Activated CD4-positive, alpha-beta T cell treated with anti-CD3 and anti-CD28 coated beads, Interleukin-2, amount 50 U/mL, for 4 hours (primary cell): ENCODE measurements at regions not wholly inside any gene's neighbourhood (a gene's known extent, or its start where the extent isn't known, plus 50 kb on each side); places are given as distances from the start of the nearest gene placed in this dataset.
"Not testable (repeated sequence)": the region's sequence is repeated elsewhere in the genome, so short reads cannot be mapped to it uniquely, and the experiment has no call there.

Experiments used
- DNase-seq, 2 experiments: peaks; one replicate each; pipeline ENCODE4 v3.0.0-alpha.2; 2020

GRCh38 chr2:36223259-36223658 lies 132.3 kb upstream of the CRIM1 start:
- no peak for DNase-seq

DNA sequence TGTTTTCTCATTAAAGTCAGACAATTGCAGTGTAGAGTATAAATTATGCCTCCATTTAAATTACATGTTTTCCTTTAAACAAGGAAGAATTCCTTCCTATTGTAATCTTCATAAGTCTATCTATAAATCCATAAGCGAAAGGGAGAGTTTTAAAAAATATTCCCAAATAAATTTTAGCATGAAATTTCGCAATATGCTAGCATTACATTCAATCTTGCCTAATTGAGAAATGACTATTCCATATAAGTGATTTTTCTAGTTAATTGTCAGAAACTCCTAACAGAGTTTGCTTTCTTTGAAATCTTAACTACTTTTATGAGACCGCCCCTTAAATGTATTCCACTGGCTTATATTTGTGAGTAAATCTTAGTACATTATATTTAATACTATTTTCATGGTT lies 133.1 kb upstream of the CRIM1 start:
- DNase-seq, result no peak

GRCh38 chr2:36214691-36215090 lies 140.9 kb upstream of the CRIM1 start:
- no peak for DNase-seq

GRCh38 chr2:36203366-36203765 lies 152.2 kb upstream of the CRIM1 start:
- no peak for DNase-seq

- no peak for DNase-seq
Measured at GRCh38 chr2:36197181-36197971, 158.2 kb upstream of the CRIM1 start.

DNA sequence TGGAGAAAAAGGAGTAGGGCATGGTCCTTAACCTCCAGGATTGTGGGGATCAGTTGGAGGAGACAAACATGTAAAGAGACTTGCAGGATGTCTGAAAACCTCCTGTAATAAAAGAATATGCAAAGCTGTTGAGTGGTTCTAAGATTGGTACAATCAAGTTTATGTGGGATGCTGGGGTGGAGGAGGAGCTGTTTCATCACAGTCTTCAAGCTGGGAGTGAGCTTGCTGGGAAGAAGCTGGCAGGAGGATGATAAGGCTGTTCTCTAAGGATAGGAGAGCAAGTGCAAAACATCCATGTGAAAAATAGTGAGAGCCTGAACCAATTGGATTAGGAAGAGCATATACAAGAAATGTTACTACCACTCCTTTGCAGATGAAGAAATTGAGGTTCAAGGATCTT lies 161.9 kb upstream of the CRIM1 start:
- no peak for DNase-seq

- DNase-seq, result no peak
Measured at GRCh38 chr2:36192983-36193382, 162.6 kb upstream of the CRIM1 start.

- DNase-seq, result no peak
Measured at GRCh38 chr2:36190097-36190496, 165.5 kb upstream of the CRIM1 start.

DNA sequence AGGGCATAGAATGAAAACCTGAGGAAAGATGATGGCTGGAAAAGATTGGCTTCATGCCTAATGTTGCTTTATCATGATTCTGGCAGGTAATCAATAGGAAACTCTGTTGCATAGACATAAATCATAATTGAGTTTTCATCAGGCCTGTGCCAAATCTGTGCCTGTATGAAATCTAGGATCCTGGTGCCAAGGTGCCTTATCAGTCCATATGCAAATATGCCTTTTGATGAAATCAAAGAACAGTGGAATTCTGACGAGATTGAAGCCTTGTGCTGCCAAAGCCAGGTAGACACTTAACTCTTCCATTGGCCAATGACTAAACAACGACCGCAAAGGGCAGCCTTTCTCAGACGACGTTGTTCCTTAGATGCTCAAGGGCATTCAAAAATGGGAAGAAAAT lies 170.0 kb upstream of the CRIM1 start:
- no peak for DNase-seq

- no peak for DNase-seq
Measured at GRCh38 chr2:36184848-36185247, 170.7 kb upstream of the CRIM1 start.

- not testable (repeated sequence) for DNase-seq
Measured at GRCh38 chr2:36180789-36181482, 174.6 kb upstream of the CRIM1 start.

- DNase-seq, result not testable (repeated sequence)
Measured at GRCh38 chr2:36180293-36180692, 175.3 kb upstream of the CRIM1 start.

- DNase-seq, result not testable (repeated sequence)
Measured at GRCh38 chr2:36179668-36180269, 175.8 kb upstream of the CRIM1 start.

GRCh38 chr2:36178384-36178783 lies 177.2 kb upstream of the CRIM1 start:
- no peak for DNase-seq

- DNase-seq, result no peak
Measured at GRCh38 chr2:36177282-36177681, 178.3 kb upstream of the CRIM1 start.

GRCh38 chr2:36174920-36175319 lies 180.7 kb upstream of the CRIM1 start:
- DNase-seq, result no peak

DNA sequence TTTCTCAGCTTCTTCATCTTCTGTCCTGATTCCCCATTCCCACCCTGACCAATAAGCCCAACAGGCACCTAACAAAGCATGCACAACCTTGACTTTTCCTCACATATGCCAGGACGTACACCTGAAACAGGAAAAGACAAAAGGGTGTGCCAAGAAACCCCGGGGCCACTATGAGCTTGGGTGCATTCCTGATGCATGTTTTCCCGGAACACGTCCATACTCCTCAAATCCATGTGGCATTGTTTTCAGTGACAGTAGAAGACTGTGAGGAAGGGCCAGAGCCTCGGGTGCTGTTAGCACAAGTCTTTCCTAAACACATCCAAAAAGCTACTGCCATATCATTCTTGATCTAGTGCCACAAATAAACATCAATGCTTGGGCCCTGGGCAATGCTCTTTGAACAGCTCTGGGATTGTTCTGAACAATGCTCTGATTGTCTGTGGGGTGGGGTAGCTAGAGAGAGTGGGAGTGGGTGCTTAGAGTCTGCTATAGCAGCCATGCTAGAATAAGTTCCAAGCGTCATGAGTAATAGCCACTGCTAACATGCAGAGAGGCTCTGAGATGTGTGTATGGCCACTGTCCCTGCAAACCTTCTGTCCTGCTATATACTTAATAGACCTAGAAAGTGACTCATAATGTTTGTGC lies 181.7 kb upstream of the CRIM1 start:
- no peak for DNase-seq

DNA sequence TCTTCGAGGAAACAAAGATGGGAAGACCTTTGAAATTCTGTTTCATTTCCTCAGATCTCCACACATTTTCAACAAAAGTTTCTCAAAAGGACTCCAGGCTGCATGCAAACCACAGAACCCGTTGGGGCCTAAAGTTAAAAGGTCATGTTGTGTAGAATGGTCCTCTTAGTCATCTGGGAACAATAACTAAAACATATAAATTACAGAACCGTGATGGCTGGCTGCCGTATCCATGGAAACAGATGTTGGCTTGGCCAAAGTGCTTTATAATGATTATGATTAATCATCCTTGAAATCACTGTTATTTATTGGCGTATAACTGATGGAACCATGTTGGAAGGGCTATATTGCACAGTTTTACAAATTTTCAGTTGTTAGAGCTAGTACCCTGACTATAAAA lies 182.8 kb upstream of the CRIM1 start:
- DNase-seq, result no peak

- no peak for DNase-seq
Measured at GRCh38 chr2:36170805-36171204, 184.8 kb upstream of the CRIM1 start.

DNA sequence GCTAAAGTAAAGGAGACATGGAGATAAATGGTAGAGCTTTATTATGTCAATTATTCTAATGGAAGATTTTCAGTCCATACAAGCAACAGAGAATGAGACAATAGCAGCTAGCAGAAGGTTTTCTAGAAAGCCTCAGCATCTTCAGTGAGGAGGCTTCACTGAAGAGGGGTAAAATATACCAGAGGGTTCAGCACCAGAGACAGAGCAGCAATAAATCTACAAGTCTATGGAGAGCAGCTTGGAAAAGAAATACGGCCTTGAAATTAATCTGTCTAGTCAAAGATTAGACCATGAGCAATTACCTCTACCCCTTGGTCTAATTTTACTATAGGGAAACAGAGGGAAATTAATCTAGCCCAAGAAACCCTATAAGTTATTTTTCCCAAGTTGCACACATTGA lies 185.7 kb upstream of the CRIM1 start:
- no peak for DNase-seq

- DNase-seq, result no peak
Measured at GRCh38 chr2:36168115-36168514, 187.5 kb upstream of the CRIM1 start.

GRCh38 chr2:36165132-36165531 lies 190.4 kb upstream of the CRIM1 start:
- no peak for DNase-seq

GRCh38 chr2:36163520-36164254 lies 191.9 kb upstream of the CRIM1 start:
- DNase-seq, result no peak
